SU-DHL-6 (cell line): ENCODE measurements at regions not wholly inside any gene's neighbourhood (a gene's known extent, or its start where the extent isn't known, plus 50 kb on each side); places are given as distances from the start of the nearest gene placed in this dataset.

ENCODE experiments used
- H2AFZ ChIP-seq: fragments of 200-600 bp; sonication (generic); 2 replicates; pipeline ENCODE4 v1.6.1; 2014; ENCODE audit warnings: low read depth, mild to moderate bottlenecking, moderate library complexity, mixed read lengths, antibody characterized with exemption, low read length; ENCODE audit not compliant: severe bottlenecking
- H3F3A ChIP-seq: fragments of 200-600 bp; shearing (Covaris generic); 2 replicates; pipeline ENCODE4 v1.6.0; 2016; ENCODE audit warnings: antibody characterized with exemption, mild to moderate bottlenecking; ENCODE audit not compliant: insufficient read depth
- H3K27ac ChIP-seq: fragments of 200-600 bp; sonication (generic); 2 replicates; pipeline ENCODE4 v1.5.1; 2016; ENCODE audit warnings: low read depth, mild to moderate bottlenecking, low read length, moderate library complexity, mixed read lengths
- H3K27me3 ChIP-seq: fragments of 200-600 bp; sonication (generic), shearing (Covaris generic); 2 replicates; pipeline ENCODE4 v1.6.0; 2014; ENCODE audit warnings: mild to moderate bottlenecking, low read length
- H3K36me3 ChIP-seq: fragments of 200-600 bp; sonication (generic); 2 replicates; pipeline ENCODE4 v1.6.1; 2014; ENCODE audit warnings: mild to moderate bottlenecking, low read length, mixed read lengths
- H3K4me2 ChIP-seq: fragments of 300-600, 200-600 bp; shearing (Covaris generic), sonication (generic); 2 replicates; pipeline ENCODE4 v1.6.0; 2014; ENCODE audit warnings: low read length, low read depth, mild to moderate bottlenecking; ENCODE audit not compliant: poor library complexity, severe bottlenecking
- H3K4me3 ChIP-seq: fragments of 200-600 bp; sonication (generic); 2 replicates; pipeline ENCODE4 v1.5.1; 2014; ENCODE audit warnings: antibody characterized with exemption, low read length, mild to moderate bottlenecking, mixed read lengths; ENCODE audit not compliant: insufficient read depth, poor library complexity, severe bottlenecking
- H3K79me2 ChIP-seq: fragments of 200-600 bp; sonication (generic); 2 replicates; pipeline ENCODE4 v1.6.1; 2014; ENCODE audit warnings: mild to moderate bottlenecking, low read length, moderate library complexity; ENCODE audit not compliant: insufficient read depth
- H3K9ac ChIP-seq: fragments of 200-600 bp; sonication (generic); 2 replicates; pipeline ENCODE4 v1.7.0; 2014; ENCODE audit warnings: mild to moderate bottlenecking, low read length
- H3K9me2 ChIP-seq: fragments of 200-600 bp; sonication (generic); replicated peaks from 2 replicates; pipeline ENCODE4 v1.6.1; 2014; ENCODE audit warnings: low read length; ENCODE audit not compliant: insufficient read depth
- H3K9me3 ChIP-seq: fragments of 200-600 bp; sonication (generic); 2 replicates; pipeline ENCODE4 v1.6.1; 2014; ENCODE audit warnings: low read length, mixed read lengths; ENCODE audit not compliant: insufficient read depth
- H4K20me1 ChIP-seq: fragments of 200-600 bp; sonication (generic); 2 replicates; pipeline ENCODE4 v1.6.1; 2014; ENCODE audit warnings: low read depth, mild to moderate bottlenecking, antibody characterized with exemption, low read length, moderate library complexity, mixed read lengths
- EZH2phosphoT487 ChIP-seq: fragments of 200-600 bp; sonication (generic), shearing (Covaris generic); conservative IDR thresholded peaks from 2 replicates; pipeline ENCODE4 v1.6.1; 2018; ENCODE audit warnings: mild to moderate bottlenecking, antibody characterized with exemption, low read length, moderate library complexity, mixed read lengths
- TF ChIP-seq, protein P1 (sequence below): fragments of 200-600 bp; sonication (generic); IDR thresholded peaks from one replicate; pipeline ENCODE4 v1.5.1; 2017; ENCODE audit warnings: antibody characterized with exemption, mild to moderate bottlenecking, low read length, moderate library complexity; ENCODE audit not compliant: insufficient read depth, poor library complexity, severe bottlenecking

DNA sequence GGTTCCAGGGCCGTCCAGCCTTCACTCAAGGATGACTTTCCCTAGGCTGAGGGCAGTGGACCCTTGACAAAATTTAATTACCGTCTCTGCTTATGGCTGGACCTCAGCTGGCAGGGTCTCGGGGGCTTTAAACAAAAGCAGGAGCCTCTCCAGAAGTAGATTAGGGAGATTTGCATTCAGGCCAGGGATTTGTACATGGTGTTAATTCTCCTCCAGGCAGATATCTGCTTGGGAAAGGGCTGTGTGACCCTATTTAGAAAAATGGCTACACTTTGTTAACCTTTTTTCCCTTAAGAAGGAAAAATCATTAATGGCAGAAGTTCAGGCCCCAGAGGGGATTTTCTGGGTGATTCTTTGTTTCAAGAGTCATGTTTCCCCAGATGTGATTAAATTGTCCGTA lies 329.1 kb upstream of the C2CD4B start:
- Histone ChIP-seq H3K9me3 (no peaks in the 10 kb centered on the region), H3K36me3 (no peaks in the 10 kb centered on the region), H3K27me3 (no peaks in the 10 kb centered on the region), H2AFZ (no peak overlapping the region), H3K9me2 (no peaks in the 10 kb centered on the region), H3K79me2 (no peaks in the 10 kb centered on the region), H3K27ac (no peak overlapping the region), H3F3A (no peaks in the 10 kb centered on the region), H3K4me3 (no peak overlapping the region), H3K9ac (no peak overlapping the region), H4K20me1 (no peaks in the 10 kb centered on the region), H3K4me2 (no peak overlapping the region)
- TF ChIP-seq, protein P1, sequence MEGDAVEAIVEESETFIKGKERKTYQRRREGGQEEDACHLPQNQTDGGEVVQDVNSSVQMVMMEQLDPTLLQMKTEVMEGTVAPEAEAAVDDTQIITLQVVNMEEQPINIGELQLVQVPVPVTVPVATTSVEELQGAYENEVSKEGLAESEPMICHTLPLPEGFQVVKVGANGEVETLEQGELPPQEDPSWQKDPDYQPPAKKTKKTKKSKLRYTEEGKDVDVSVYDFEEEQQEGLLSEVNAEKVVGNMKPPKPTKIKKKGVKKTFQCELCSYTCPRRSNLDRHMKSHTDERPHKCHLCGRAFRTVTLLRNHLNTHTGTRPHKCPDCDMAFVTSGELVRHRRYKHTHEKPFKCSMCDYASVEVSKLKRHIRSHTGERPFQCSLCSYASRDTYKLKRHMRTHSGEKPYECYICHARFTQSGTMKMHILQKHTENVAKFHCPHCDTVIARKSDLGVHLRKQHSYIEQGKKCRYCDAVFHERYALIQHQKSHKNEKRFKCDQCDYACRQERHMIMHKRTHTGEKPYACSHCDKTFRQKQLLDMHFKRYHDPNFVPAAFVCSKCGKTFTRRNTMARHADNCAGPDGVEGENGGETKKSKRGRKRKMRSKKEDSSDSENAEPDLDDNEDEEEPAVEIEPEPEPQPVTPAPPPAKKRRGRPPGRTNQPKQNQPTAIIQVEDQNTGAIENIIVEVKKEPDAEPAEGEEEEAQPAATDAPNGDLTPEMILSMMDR, result no peak
- TF ChIP-seq EZH2phosphoT487, result no peak

DNA sequence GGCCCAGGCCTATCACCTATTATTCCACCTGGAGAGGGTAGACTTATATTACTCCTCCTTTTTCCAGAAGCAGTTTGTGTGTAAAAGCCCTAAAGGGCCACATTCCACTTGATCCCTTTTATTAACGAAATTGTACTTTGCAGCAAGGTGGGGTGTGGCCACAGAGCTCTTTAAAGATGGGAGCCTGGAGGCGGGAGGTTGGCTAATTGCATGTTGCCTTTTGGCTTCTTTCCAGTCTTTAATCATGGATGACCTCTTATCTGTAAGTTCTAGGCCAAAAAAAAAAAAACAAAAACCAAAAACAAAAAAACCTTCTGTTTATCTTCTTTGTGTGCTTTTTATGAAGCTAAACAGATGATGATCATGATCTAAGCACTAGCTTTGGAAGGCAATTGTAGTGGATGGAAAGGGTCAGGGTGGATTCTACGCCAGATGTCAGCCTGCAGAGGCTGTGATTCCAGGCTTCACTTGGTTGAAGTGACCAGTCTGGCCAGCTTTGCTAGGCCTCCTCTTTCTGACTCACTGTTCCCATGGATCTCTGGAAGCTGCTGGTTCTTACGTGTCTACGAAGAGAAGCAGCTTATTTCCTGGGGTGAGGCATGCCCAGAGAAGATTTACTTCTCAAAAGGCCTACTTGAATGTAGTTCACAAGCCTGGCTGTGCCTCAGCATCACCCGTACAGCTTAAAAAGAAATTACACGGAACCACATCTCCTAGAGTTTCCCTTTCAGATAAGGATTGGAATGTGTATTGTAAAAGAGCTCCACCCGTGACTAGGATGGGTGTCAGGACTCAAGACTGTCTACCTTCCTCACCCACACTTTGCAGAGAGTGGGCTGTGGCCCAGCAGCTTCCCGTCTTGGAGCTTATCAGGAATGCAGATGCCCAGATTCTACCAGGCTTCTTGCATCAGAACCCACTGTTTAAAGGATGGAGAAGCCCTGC lies 330.9 kb upstream of the C2CD4B start:
- no peak overlapping the region for H3K4me2 ChIP-seq

DNA sequence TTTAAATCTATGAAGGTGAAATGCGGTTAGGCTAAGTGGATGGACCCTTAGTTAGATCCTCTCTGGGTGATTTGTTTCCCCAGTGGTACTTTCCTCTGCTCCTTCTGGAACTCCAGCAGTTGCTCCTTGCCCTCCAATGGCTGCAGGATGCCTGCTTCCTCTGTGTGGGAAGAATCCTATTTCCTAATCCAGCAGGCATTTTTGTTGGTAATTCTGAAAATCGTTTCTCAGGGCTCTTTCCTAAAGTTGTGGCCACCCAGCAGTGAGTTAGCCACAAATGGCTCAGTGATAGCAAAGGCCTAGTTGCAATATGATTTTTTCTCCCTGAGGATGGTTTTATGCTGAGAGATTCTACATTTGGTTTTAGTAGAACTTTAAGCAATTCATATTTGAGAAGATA lies 332.3 kb upstream of the C2CD4B start:
- no peaks in the 10 kb centered on the region for H3K9me3 ChIP-seq
- H3K27me3 ChIP-seq, result no peaks in the 10 kb centered on the region
- TF ChIP-seq EZH2phosphoT487, result no peak
- TF ChIP-seq, protein P1, result no peak
- no peak overlapping the region for H3K4me3 ChIP-seq
- H3K27ac ChIP-seq, result no peak overlapping the region
- no peak overlapping the region for H3K9ac ChIP-seq
- no peaks in the 10 kb centered on the region for H3K79me2 ChIP-seq
- H3K9me2 ChIP-seq, result no peaks in the 10 kb centered on the region
- no peaks in the 10 kb centered on the region for H3F3A ChIP-seq
- H3K36me3 ChIP-seq, result no peaks in the 10 kb centered on the region
- no peaks in the 10 kb centered on the region for H4K20me1 ChIP-seq
- no peak overlapping the region for H3K4me2 ChIP-seq
- no peak overlapping the region for H2AFZ ChIP-seq

More for the DNA sequence above, 330.9 kb upstream of the C2CD4B start:
- no peak overlapping the region for H3K9ac ChIP-seq
- no peaks in the 10 kb centered on the region for H3F3A ChIP-seq
- H3K9me3 ChIP-seq, result no peaks in the 10 kb centered on the region
- no peaks in the 10 kb centered on the region for H3K79me2 ChIP-seq
- TF ChIP-seq EZH2phosphoT487, result no peak
- TF ChIP-seq, protein P1, result no peak
- no peaks in the 10 kb centered on the region for H3K27me3 ChIP-seq
- H4K20me1 ChIP-seq, result no peaks in the 10 kb centered on the region
- no peak overlapping the region for H2AFZ ChIP-seq
- H3K4me3 ChIP-seq, result no peak overlapping the region
- no peak overlapping the region for H3K27ac ChIP-seq
- no peaks in the 10 kb centered on the region for H3K36me3 ChIP-seq
- H3K9me2 ChIP-seq, result no peaks in the 10 kb centered on the region
